ENCODE measurements at regions not wholly inside any gene's neighbourhood (a gene's known extent, or its start where the extent isn't known, plus 50 kb on each side); places are given as distances from the start of the nearest gene placed in this dataset.

DNA sequence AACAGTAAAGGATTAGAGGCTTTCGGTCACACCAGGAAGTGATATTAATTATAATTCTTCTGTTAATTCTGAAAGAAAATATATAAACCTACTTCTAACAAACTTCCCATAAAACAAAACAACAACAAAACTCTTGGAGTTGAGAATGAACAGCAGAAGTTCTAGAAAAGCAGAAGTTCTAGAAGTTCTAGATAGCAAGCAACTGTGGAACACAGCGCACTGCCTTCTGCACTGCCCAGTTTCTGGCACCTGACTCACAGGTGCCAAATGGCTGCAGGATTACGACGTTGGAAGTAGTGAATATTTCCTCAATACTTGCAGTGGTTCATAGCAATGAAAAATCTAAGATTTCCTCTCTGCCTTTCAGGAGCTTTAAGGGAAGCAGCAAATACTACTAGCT, 132.2 kb downstream of the OR13A1 start:
- TF ChIP-seq, protein P1, sequence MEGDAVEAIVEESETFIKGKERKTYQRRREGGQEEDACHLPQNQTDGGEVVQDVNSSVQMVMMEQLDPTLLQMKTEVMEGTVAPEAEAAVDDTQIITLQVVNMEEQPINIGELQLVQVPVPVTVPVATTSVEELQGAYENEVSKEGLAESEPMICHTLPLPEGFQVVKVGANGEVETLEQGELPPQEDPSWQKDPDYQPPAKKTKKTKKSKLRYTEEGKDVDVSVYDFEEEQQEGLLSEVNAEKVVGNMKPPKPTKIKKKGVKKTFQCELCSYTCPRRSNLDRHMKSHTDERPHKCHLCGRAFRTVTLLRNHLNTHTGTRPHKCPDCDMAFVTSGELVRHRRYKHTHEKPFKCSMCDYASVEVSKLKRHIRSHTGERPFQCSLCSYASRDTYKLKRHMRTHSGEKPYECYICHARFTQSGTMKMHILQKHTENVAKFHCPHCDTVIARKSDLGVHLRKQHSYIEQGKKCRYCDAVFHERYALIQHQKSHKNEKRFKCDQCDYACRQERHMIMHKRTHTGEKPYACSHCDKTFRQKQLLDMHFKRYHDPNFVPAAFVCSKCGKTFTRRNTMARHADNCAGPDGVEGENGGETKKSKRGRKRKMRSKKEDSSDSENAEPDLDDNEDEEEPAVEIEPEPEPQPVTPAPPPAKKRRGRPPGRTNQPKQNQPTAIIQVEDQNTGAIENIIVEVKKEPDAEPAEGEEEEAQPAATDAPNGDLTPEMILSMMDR (IDR thresholded peaks at IDR 0.05): no peak
- no peak for TF ChIP-seq POLR2A (IDR thresholded peaks at IDR 0.05)

All from testis (tissue), 2 donors.